Left lung (tissue), 4 donors: ENCODE measurements at regions not wholly inside any gene's neighbourhood (a gene's known extent, or its start where the extent isn't known, plus 50 kb on each side); places are given as distances from the start of the nearest gene placed in this dataset.

ENCODE experiments used
- ATAC-seq: fragments of 200-7000 bp; cut with Tn5 transposase; one replicate; pipeline ENCODE4 v1.9.1; 2020; ENCODE audit warnings: moderate library complexity
- DNase-seq, 4 donors: peaks; one replicate each; pipeline ENCODE4 v3.0.0-alpha.2; 2013 to 2020
- H3K27ac ChIP-seq, 2 donors: fragments of 200-600 bp; sonication (generic) in 1 of 2; one replicate each; pipeline versions ENCODE4 v1.5.0 to v1.8.0; 2020 to 2021
- H3K27me3 ChIP-seq, 2 donors: fragments of 200-600 bp; sonication (generic) in 1 of 2; one replicate each; pipeline versions ENCODE4 v1.5.0 to v1.8.0; 2020 to 2021
- H3K36me3 ChIP-seq, 2 donors: fragments of 200-600 bp; sonication (generic) in 1 of 2; one replicate each; pipeline versions ENCODE4 v1.5.0 to v1.8.0; 2020 to 2021
- H3K4me1 ChIP-seq, 2 donors: fragments of 200-600 bp; one replicate each; pipeline ENCODE4 v1.8.0; 2021
- H3K4me3 ChIP-seq, 2 donors: fragments of 200-600 bp; sonication (generic) in 1 of 2; one replicate each; pipeline versions ENCODE4 v1.5.0 to v1.8.0; 2020 to 2021; ENCODE audit warnings: mild to moderate bottlenecking in 1 of 2
- H3K9me3 ChIP-seq, 2 donors: fragments of 200-600 bp; sonication (generic) in 1 of 2; one replicate each; pipeline versions ENCODE4 v1.5.0 to v1.8.0; 2020 to 2021
- CTCF ChIP-seq, 2 donors: fragments of 200-600 bp; sonication (generic) in 1 of 2; IDR thresholded peaks; one replicate each; pipeline versions ENCODE4 v1.5.0 to v1.8.0; 2021; ENCODE audit warnings: antibody characterized with exemption in 2 of 2
- intact Hi-C, 2 donors: fragments of 100-400 bp; cut with DNase I; formaldehyde crosslinking; loops; one replicate each; pipeline versions ENCODE4 v1.11.2 to v1.14.2; 2022
- donor health status: DM: no; HTN: yes; CAD: no.
- donor health status: DM: no; HTN: no; CAD: no.

- no peak for DNase-seq
- Histone ChIP-seq H3K4me1 (peaks cover 0 to 54% of the 10 kb centered on the region in 2 donors), H3K4me3 (no peak overlapping the region), H3K27ac (peak overlapping the region; percentile 5 to 68), H3K9me3 (no peaks in the 10 kb centered on the region), H3K36me3 (peaks cover 0 to 8% of the 10 kb centered on the region in 2 donors), H3K27me3 (no peaks in the 10 kb centered on the region)
- no peak for ATAC-seq
- intact Hi-C loops: no loop called here
- no peak for TF ChIP-seq CTCF (IDR thresholded peaks at IDR 0.05)
These were observed 196.7 kb upstream of the KLF14 start for GRCh38 chr7:130930681-130931080.

DNA sequence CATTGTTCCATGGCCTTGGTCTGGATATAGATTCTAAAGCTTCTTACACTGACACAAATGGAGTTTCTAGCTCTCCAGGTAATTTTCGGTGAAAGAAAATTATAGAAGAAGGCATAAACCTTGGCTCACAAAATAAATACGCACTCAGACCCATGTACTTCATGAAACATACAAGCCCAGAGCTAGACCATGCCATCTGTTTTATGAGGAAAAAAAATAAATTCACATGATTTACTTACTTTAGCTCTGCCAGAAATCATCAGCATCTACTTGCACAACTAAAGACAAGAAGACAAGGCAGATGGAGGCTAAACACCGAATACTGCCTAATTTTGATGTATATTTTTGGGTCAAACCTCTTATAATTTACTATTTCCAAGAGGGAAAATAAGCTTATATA lies 197.4 kb upstream of the KLF14 start:
- no peak for TF ChIP-seq CTCF (IDR thresholded peaks at IDR 0.05)
- Histone ChIP-seq H3K27me3 (no peaks in the 10 kb centered on the region), H3K9me3 (no peaks in the 10 kb centered on the region), H3K4me1 (peaks cover 0 to 47% of the 10 kb centered on the region in 2 donors), H3K4me3 (no peak overlapping the region), H3K27ac (peak overlapping the region in 1 of 2 donors; percentile 68), H3K36me3 (peaks cover 0 to 10% of the 10 kb centered on the region in 2 donors)
- no peak for DNase-seq
- ATAC-seq: no peak
- intact Hi-C loops: no loop called here

DNA sequence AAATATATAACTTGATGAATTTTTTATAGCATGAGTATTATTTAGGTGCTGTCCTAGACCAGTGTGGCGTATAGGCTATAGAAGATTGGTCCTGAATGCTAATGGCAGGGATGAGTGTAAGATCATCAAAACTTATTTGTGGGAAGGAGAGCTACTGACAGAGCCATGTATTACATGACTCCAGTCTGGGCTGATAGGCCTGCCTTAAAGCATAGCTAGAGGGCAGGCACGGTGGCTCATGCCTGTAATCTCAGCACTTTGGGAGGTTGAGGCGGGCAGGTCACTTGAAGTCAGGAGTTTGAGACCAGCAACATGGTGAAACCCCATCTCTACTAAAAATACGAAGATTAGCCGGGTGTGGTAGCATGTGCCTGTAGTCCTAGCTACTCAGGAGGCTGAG lies 198.1 kb upstream of the KLF14 start:
- no peaks in the 10 kb centered on the region for H3K27me3 ChIP-seq
- no peak for DNase-seq
- H3K27ac ChIP-seq: no peak overlapping the region
- H3K4me3 ChIP-seq: no peak overlapping the region
- TF ChIP-seq CTCF (IDR thresholded peaks at IDR 0.05): no peak
- ATAC-seq: no peak
- peaks cover 0 to 10% of the 10 kb centered on the region in 2 donors for H3K36me3 ChIP-seq
- H3K4me1 ChIP-seq: peaks cover 0 to 40% of the 10 kb centered on the region in 2 donors
- intact Hi-C loops: no loop called here
- no peaks in the 10 kb centered on the region for H3K9me3 ChIP-seq

DNA sequence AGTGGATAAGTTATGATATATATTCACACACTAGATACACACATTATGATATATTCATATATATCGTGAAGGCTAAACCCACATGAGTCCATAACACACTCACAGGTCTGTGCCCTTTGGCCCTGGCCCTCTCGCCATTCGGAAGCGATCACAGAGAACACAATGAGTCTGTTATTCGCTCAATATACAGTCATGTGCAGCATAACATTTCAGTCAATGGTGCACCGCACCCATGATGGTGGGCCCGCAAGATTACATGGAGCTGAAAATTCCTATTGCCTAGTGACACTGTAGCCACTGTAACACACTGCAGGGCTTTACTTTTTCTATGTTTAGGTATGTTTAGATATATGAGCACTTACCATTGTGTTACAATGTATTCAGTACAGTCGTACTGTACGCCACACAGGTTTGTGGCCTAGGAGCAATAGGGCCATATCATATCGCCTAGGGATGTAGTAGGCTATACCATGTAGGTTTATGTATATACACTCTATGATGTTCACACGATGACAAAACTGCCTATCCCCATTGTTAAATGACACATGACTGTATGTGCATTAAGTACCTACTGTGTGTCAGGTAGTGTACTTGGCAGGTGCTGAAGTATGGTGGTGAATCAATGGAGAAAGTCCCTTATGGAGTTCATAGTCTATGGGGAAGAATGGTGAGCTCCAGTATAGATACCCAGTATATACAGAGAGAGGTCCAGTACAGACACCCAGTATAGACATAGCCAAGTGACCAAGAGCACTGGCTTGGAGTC lies 198.8 kb upstream of the KLF14 start:
- intact Hi-C loops: no loop called here
- DNase-seq (no peak), ATAC-seq (no peak)
- no peak overlapping the region for H3K4me3 ChIP-seq
- peaks cover 0 to 38% of the 10 kb centered on the region in 2 donors for H3K4me1 ChIP-seq
- TF ChIP-seq CTCF (IDR thresholded peaks at IDR 0.05): no peak
- no peak overlapping the region for H3K27ac ChIP-seq
- peaks cover 0 to 10% of the 10 kb centered on the region in 2 donors for H3K36me3 ChIP-seq
- no peaks in the 10 kb centered on the region for H3K9me3 ChIP-seq
- no peaks in the 10 kb centered on the region for H3K27me3 ChIP-seq

DNA sequence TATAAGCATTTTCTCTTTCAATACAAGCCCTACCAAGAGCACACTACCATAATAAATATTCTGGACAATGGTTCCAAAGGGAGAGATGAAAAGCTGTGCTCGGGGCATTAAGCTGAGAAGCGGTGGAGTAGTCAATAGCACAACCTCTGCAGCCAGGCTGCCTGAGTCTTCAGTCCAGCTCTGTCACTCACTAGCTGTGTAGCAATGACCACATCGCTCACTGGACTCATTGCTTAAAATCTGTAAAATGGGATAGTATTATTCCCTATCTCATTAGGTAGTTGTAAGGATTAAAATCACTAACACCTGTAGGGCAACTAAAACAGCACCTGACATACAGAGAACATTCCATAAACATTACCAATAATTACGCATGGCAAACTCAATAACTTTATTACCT lies 199.9 kb upstream of the KLF14 start:
- no peak overlapping the region for H3K27ac ChIP-seq
- intact Hi-C loops: no loop called here
- no peak for TF ChIP-seq CTCF (IDR thresholded peaks at IDR 0.05)

More for the DNA sequence above, 199.9 kb upstream of the KLF14 start:
- no peak for ATAC-seq
- H3K4me3 ChIP-seq: no peak overlapping the region
- no peaks in the 10 kb centered on the region for H3K27me3 ChIP-seq
- no peak for DNase-seq
- H3K9me3 ChIP-seq: no peaks in the 10 kb centered on the region
- peaks cover 0 to 33% of the 10 kb centered on the region in 2 donors for H3K4me1 ChIP-seq
- peaks cover 0 to 10% of the 10 kb centered on the region in 2 donors for H3K36me3 ChIP-seq
